ENCODE measurements at regions not wholly inside any gene's neighbourhood (a gene's known extent, or its start where the extent isn't known, plus 50 kb on each side); places are given as distances from the start of the nearest gene placed in this dataset.

GRCh38 chr7:116386674-116387073, 112.9 kb upstream of the CAV2 start:
- H3K4me2 ChIP-seq: no peak overlapping the region
- no peak overlapping the region for H2AFZ ChIP-seq
- H3F3A ChIP-seq (replicated peaks; ENCODE audit: low read depth): no peaks in the 10 kb centered on the region

More at GRCh38 chr7:116386674-116387073, 112.9 kb upstream of the CAV2 start:
- no peaks in the 10 kb centered on the region for H4K20me1 ChIP-seq (replicated peaks; ENCODE audit: insufficient read depth)
- no peaks in the 10 kb centered on the region for H3K36me3 ChIP-seq (ENCODE audit: insufficient read depth)
- no peaks in the 10 kb centered on the region for H3K36me3 Mint-ChIP-seq (ENCODE audit: low read depth)
- no peak overlapping the region for H3K27ac ChIP-seq (ENCODE audit: low read depth)
- DNase-seq (ENCODE audit: low spot score): no peak
- H3K4me1 Mint-ChIP-seq: peaks cover 12% of the 10 kb centered on the region
- H3K4me1 ChIP-seq (ENCODE audit: insufficient read depth): peaks cover 8% of the 10 kb centered on the region
- H3K9me3 Mint-ChIP-seq: no peaks in the 10 kb centered on the region
- no peaks in the 10 kb centered on the region for H3K27me3 ChIP-seq (ENCODE audit: insufficient read depth)
- peaks cover 4% of the 10 kb centered on the region for H3K27me3 Mint-ChIP-seq (ENCODE audit: insufficient read depth, low read depth, poor library complexity)
- H3K79me2 ChIP-seq (replicated peaks; ENCODE audit: insufficient read depth): no peaks in the 10 kb centered on the region
- H3K9me2 ChIP-seq (ENCODE audit: insufficient read depth): no peaks in the 10 kb centered on the region
- TF ChIP-seq CTCF (conservative IDR thresholded peaks at IDR 0.05; ENCODE audit: low read depth in 2 of 2) (no peak), EZH2 (IDR thresholded peaks at IDR 0.05; ENCODE audit: low read depth, unreplicated experiment) (no peak), JUNB (IDR thresholded peaks at IDR 0.05; ENCODE audit: unreplicated experiment) (no peak), NANOG (IDR thresholded peaks at IDR 0.05; ENCODE audit: borderline replicate concordance) (no peak), REST (IDR thresholded peaks at IDR 0.05; ENCODE audit: unreplicated experiment) (no peak), EZH2phosphoT487 (IDR thresholded peaks at IDR 0.05; ENCODE audit: unreplicated experiment) (no peak), ETS1 (IDR thresholded peaks at IDR 0.05) (no peak), ZNF462 (CRISPR knock-in tag; IDR thresholded peaks at IDR 0.05) (no peak), ZNF114 (CRISPR knock-in tag; IDR thresholded peaks at IDR 0.05) (no peak), STAT1 (IDR thresholded peaks at IDR 0.05; ENCODE audit: unreplicated experiment) (no peak), CREB1 (CRISPR knock-in tag; IDR thresholded peaks at IDR 0.05; ENCODE audit: low read depth) (no peak), POLR2AphosphoS5 (IDR thresholded peaks at IDR 0.05; ENCODE audit: low read depth) (no peak), ZNF331 (CRISPR knock-in tag; IDR thresholded peaks at IDR 0.05; ENCODE audit: low read depth) (no peak)
- no peak overlapping the region for H3K4me3 ChIP-seq
- H3K27ac Mint-ChIP-seq: no peak overlapping the region
- H3K4me3 Mint-ChIP-seq: no peak overlapping the region
- ATAC-seq: no peak

Measured in GM23338 (cell line).